Epithelial cell of esophagus (primary cell): ENCODE measurements at regions not wholly inside any gene's neighbourhood (a gene's known extent, or its start where the extent isn't known, plus 50 kb on each side); places are given as distances from the start of the nearest gene placed in this dataset.

Experiments used
- DNase-seq: peaks from one replicate; pipeline ENCODE4 v3.0.0; 2010; ENCODE audit warnings: low read depth
- H3K4me3 ChIP-seq: 2 replicates; pipeline ENCODE4 v1.5.1; 2011; ENCODE audit warnings: mild to moderate bottlenecking, low read length, control low read depth
- TF ChIP-seq, protein P1 (sequence below): IDR thresholded peaks from 2 replicates; pipeline ENCODE4 v1.5.1; 2011; ENCODE audit warnings: low read depth, mild to moderate bottlenecking, low read length, control low read depth, inconsistent platforms; ENCODE audit not compliant: insufficient read depth; ENCODE audit errors: missing control alignments

DNA sequence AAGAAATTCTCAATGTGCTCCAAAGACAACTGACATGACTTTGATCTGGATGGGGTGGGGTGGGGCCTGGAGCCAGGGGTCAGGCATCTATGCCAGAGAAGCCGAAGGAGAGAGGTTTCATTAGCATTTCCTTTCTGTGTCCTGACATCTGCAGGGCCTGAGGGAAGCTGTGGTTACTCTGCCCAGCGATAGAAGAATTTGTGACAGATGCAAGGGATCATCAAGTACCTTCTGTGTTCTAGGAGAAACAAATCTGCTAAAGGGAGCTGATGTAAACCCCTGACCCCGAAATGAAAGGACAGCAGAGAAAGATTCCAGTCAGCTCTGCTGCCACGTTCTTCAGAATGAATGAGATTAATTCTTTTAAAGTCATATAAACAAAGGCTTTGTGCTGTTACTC, 335.7 kb downstream of the PRELID2 start:
- TF ChIP-seq, protein P1, sequence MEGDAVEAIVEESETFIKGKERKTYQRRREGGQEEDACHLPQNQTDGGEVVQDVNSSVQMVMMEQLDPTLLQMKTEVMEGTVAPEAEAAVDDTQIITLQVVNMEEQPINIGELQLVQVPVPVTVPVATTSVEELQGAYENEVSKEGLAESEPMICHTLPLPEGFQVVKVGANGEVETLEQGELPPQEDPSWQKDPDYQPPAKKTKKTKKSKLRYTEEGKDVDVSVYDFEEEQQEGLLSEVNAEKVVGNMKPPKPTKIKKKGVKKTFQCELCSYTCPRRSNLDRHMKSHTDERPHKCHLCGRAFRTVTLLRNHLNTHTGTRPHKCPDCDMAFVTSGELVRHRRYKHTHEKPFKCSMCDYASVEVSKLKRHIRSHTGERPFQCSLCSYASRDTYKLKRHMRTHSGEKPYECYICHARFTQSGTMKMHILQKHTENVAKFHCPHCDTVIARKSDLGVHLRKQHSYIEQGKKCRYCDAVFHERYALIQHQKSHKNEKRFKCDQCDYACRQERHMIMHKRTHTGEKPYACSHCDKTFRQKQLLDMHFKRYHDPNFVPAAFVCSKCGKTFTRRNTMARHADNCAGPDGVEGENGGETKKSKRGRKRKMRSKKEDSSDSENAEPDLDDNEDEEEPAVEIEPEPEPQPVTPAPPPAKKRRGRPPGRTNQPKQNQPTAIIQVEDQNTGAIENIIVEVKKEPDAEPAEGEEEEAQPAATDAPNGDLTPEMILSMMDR: no peak
- no peak for DNase-seq
- no peak overlapping the region for H3K4me3 ChIP-seq

DNA sequence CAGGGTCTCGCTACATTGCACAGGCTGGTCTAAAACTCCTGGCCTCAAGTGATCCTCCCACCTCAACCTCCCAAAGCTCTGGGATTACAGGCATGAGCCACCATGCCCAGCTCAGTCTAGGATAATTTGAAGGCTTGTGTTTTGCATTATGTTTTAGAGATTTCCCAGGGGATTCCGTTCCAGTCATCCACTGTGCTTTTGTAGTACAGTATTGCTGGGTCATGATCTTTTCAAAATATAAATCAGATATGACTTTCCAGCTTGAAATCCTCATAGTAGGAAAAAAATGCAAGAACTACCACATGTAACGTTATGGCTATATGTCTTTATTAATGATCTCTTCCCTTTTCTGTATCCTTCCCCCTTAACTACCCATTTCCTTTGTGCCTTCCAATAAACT, 338.1 kb downstream of the PRELID2 start:
- TF ChIP-seq, protein P1: no peak
- no peak for DNase-seq
- no peak overlapping the region for H3K4me3 ChIP-seq

DNA sequence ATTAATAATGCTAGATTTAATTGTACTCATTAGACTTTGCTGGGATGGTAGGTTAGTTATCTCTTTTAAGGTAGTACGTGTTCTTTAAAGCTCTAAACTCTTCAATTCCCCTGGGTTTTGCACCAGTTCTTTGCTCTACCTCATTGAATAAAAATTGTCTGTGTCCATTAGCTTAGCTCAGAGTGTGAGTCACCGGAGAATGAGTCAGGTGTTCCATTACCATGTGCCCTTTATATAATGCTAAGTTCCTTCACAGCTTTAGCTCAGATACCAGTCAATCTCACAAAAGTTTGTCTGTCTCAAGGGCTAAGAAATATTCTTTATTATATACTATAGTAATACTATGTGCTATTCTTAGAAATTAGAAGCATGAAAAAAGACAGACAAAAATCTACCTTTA, 339.4 kb downstream of the PRELID2 start:
- TF ChIP-seq, protein P1: no peak
- DNase-seq: peak; percentile 88
- H3K4me3 ChIP-seq: no peak overlapping the region

DNA sequence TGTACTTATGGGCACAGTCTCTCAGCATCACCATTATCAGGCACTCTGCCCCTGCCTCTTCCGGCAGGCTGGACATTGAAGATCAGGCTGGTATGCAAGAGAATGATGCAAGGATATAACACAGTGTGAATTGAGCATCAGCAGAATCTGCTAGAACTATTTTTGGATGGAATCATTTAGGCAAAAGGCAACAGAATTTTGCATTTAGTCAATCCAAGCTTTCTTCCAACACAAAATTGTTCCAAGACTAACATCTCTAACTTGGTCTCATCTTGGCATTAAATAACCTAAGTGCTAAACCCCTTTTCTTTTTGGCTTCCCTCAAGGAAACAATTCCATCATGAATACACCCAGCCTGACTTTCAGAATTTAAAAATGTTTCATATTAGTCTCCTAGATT, 339.9 kb downstream of the PRELID2 start:
- DNase-seq: no peak
- TF ChIP-seq, protein P1: no peak

DNA sequence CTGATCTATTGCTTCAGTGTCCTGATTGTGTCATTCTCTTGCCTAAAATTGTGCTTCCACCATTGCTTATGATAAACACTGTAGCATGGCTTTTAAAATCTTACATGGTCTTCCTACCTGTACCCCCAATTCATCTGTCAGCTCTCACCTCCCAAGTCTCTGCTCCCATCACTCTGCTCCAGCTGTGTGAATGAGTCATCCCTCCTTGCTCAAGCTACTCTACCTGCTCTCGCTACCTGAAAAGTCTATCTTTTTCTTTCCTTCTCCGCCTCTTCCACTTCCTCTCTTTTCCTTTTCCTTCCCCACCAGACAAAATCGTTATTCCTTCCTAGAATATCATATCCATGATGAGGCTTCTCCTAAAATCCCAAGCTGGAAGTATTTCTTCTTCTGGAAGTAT, 341.7 kb downstream of the PRELID2 start:
- H3K4me3 ChIP-seq: no peak overlapping the region
- peak; percentile 38 for DNase-seq
- TF ChIP-seq, protein P1: no peak

More for the DNA sequence above, 339.9 kb downstream of the PRELID2 start:
- no peak overlapping the region for H3K4me3 ChIP-seq

DNA sequence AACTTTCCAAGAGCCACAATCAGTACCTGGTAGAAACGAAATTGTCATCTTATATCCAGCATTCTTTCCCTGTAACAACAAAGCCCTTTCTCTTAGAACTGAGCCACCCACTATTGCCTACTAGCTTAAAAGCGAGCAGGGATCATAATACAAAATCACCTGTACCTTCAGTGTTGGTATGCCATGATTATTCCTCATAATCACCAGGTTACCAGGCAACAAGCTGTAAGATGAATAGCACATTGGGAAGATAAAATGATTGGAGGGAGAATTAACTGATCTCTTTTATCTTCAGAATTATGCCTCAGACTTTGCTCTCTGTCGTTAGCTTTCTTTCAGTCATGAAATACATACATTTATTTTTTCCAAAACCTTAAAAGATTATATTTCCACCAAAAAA, 345.6 kb downstream of the PRELID2 start:
- no peak for DNase-seq
- TF ChIP-seq, protein P1: no peak

DNA sequence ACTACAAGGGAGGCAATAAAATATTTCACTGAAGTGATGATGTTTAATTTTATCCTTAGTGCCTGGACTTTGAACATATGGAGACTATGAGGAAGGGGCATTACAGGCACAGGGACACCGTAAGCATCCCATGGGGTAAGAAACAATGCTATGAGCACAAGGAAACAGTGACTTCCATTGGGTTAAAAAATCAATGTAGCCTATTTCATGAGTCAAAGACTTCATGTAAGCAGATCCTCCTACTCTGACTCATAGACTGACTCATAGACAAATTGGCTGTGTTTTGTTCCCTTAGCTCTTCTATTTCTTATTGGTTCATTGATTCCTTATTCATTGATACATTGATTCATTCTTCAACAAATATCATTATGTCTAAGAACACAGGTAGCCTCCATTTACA, 351.0 kb downstream of the PRELID2 start:
- DNase-seq: peak; percentile 87
- TF ChIP-seq, protein P1: no peak
- H3K4me3 ChIP-seq: no peak overlapping the region

More for the DNA sequence above, 345.6 kb downstream of the PRELID2 start:
- H3K4me3 ChIP-seq: no peak overlapping the region
